Esophagus muscularis mucosa (tissue), 4 donors: ENCODE measurements at regions not wholly inside any gene's neighbourhood (a gene's known extent, or its start where the extent isn't known, plus 50 kb on each side); places are given as distances from the start of the nearest gene placed in this dataset.

Source experiments
- DNase-seq: peaks from one replicate; pipeline ENCODE4 v3.0.0-alpha.2; 2017; ENCODE audit errors: extremely low spot score
- H3K27ac ChIP-seq, 4 donors: fragments of 200-600 bp; sonication (generic); replicated peaks in 1 of 4; 1 replicate in 3 of 4; 2 replicates in 1 of 4; pipeline ENCODE4 v1.5.1; 2016 to 2019; ENCODE audit warnings: mild to moderate bottlenecking in 1 of 4
- H3K27me3 ChIP-seq, 4 donors: fragments of 200-600 bp; sonication (generic); one replicate each; pipeline versions ENCODE4 v1.5.1 to v1.6.0; 2016 to 2019
- H3K36me3 ChIP-seq, 4 donors: fragments of 200-600 bp; sonication (generic); one replicate each; pipeline ENCODE4 v1.5.1; 2016 to 2019
- H3K4me1 ChIP-seq, 4 donors: fragments of 200-600 bp; sonication (generic); one replicate each; pipeline ENCODE4 v1.5.1; 2016 to 2019
- H3K4me3 ChIP-seq, 4 donors: fragments of 200-600 bp; sonication (generic); 1 replicate in 2 of 4; 2 replicates in 2 of 4; pipeline ENCODE4 v1.5.1; 2016 to 2019; ENCODE audit warnings: mild to moderate bottlenecking in 4 of 4, moderate library complexity in 1 of 4
- H3K9me3 ChIP-seq, 4 donors: fragments of 200-600 bp; sonication (generic); 1 replicate in 3 of 4; 2 replicates in 1 of 4; pipeline ENCODE4 v1.5.1; 2016 to 2019
- EP300 ChIP-seq: sonication (generic); formaldehyde crosslinking; IDR thresholded peaks from one replicate; pipeline ENCODE4 v1.6.1; 2017; ENCODE audit warnings: antibody characterized with exemption
- POLR2A ChIP-seq: fragments of 450-650 bp; IDR thresholded peaks from one replicate; pipeline ENCODE4 v1.6.1; 2017; ENCODE audit warnings: antibody characterized with exemption, moderate library complexity, mild to moderate bottlenecking, low read depth
- POLR2AphosphoS5 ChIP-seq, 2 donors: sonication (generic); formaldehyde crosslinking; IDR thresholded peaks; one replicate each; pipeline ENCODE4 v1.6.1; 2017; ENCODE audit warnings: antibody characterized with exemption in 2 of 2
- whole genome bisulfite sequencing: methylation state at CpG from one replicate; pipeline ENCODE4 v1.1.5; 2018; 5-methylcytosine and 5-hydroxymethylcytosine counted together
- intact Hi-C: fragments of 100-400 bp; cut with DNase I; formaldehyde crosslinking; loops from one replicate; pipeline ENCODE4 v1.15.1; 2023
- TF ChIP-seq, protein P1 (sequence below), 3 experiments: fragments of 200-600 bp in 2 of 3; fragments of 450-650 bp in 1 of 3; sonication (generic) in 2 of 3; IDR thresholded peaks; one replicate each; pipeline ENCODE4 v1.5.1; 2017 to 2019; ENCODE audit warnings: antibody characterized with exemption in 3 of 3, mild to moderate bottlenecking in 2 of 3, moderate library complexity in 1 of 3

DNA sequence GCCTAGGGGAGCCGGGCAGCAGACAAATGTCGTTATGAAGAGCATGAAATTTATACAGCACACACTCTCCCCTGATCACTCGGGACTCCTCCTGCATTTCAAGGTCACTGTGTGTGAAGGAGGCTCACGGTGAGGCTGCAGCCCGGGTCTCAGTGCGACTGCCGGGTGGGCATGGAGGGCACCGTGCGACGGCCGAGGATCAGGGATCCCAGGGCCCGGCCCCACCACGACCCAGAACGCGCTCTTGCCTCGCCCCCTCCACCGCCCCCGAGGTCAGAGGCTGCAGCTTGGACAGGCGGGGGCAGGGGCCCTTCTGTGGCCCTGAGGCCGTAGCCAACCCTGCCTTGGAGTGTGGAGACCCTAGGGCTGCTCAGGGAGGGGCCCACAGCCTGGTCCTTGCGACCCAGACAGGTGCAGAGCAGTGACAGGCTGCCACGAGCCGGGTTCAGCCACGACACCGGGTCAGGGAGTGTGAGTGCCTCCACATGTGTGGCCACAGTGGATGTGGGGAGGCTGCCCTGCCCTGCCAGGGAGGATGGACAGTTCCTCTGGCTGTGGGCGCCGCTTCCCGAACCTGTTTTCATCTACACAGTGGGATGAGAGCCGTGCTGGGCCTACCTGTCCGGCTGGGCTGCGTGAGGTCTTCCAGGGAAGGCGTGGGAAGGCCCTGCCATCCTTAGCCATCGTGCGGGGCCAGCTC, 89.3 kb upstream of the NKX1-1 start:
- no peaks in the 10 kb centered on the region for H3K4me1 ChIP-seq
- intact Hi-C loops: no loop called here
- no peak for DNase-seq
- H3K4me3 ChIP-seq: no peak overlapping the region
- WGBS: 93% methylated on average over 11 of the region's 34 CpGs
- peaks cover 0 to 79% (median 6%) of the 10 kb centered on the region in 4 donors for H3K27me3 ChIP-seq
- H3K36me3 ChIP-seq: no peaks in the 10 kb centered on the region
- TF ChIP-seq, protein P1, sequence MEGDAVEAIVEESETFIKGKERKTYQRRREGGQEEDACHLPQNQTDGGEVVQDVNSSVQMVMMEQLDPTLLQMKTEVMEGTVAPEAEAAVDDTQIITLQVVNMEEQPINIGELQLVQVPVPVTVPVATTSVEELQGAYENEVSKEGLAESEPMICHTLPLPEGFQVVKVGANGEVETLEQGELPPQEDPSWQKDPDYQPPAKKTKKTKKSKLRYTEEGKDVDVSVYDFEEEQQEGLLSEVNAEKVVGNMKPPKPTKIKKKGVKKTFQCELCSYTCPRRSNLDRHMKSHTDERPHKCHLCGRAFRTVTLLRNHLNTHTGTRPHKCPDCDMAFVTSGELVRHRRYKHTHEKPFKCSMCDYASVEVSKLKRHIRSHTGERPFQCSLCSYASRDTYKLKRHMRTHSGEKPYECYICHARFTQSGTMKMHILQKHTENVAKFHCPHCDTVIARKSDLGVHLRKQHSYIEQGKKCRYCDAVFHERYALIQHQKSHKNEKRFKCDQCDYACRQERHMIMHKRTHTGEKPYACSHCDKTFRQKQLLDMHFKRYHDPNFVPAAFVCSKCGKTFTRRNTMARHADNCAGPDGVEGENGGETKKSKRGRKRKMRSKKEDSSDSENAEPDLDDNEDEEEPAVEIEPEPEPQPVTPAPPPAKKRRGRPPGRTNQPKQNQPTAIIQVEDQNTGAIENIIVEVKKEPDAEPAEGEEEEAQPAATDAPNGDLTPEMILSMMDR (IDR thresholded peaks at IDR 0.05): no peak
- TF ChIP-seq POLR2AphosphoS5 (IDR thresholded peaks at IDR 0.05) (no peak), EP300 (no peak), POLR2A (no peak)
- no peak overlapping the region for H3K27ac ChIP-seq
- no peaks in the 10 kb centered on the region for H3K9me3 ChIP-seq

DNA sequence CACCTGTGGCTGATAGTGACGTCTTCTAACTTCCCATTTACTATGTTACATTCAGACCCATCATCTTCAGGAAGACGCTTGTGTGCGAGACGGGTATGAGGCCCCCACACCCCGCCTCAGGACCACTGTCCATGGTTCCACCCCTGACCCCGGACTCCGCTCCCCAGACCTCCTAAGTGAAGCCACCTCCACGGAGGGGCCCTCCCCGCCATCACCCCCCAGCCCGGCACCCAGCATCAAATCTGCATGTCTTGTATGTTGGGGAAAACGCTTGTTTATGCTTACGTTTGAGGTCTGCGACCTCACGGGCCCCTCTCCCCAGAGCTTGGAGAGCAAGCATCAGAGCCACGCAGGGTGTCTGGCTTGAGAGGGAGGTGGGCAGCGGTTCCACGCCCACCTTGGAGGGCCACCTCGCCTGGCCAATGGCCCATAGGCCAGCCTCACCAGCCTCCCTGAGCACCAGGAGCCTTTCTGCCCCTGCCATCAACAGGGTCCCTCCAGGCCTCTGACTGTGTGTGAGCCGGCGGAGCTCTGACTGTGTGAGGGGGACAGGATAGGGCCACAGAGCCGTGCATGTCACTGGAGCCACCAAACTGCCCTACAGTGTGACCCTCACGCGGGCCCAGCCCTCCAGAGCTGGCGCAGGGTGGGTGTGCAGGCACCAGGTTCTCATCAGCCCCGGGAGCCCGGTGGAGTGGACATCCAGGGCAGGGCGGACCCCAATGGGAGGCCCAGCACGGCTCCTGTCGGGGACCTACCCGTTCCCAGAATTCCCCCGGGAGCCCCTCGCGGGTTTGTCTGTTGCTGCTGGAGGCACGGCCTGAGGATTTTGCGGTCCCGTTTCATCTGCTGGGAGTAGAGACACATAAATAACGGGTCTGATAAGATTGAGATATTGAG, 88.4 kb upstream of the NKX1-1 start:
- TF ChIP-seq POLR2AphosphoS5 (IDR thresholded peaks at IDR 0.05) (no peak), POLR2A (no peak), EP300 (no peak)
- TF ChIP-seq, protein P1 (IDR thresholded peaks at IDR 0.05): no peak
- intact Hi-C loops: no loop called here
- Histone ChIP-seq H3K27ac (no peak overlapping the region), H3K36me3 (no peaks in the 10 kb centered on the region), H3K4me3 (no peak overlapping the region), H3K27me3 (peaks cover 0 to 81% (median 6%) of the 10 kb centered on the region in 4 donors), H3K4me1 (no peaks in the 10 kb centered on the region), H3K9me3 (no peaks in the 10 kb centered on the region)
- 77% methylated on average over 26 of the region's 37 CpGs for WGBS
- DNase-seq: no peak

DNA sequence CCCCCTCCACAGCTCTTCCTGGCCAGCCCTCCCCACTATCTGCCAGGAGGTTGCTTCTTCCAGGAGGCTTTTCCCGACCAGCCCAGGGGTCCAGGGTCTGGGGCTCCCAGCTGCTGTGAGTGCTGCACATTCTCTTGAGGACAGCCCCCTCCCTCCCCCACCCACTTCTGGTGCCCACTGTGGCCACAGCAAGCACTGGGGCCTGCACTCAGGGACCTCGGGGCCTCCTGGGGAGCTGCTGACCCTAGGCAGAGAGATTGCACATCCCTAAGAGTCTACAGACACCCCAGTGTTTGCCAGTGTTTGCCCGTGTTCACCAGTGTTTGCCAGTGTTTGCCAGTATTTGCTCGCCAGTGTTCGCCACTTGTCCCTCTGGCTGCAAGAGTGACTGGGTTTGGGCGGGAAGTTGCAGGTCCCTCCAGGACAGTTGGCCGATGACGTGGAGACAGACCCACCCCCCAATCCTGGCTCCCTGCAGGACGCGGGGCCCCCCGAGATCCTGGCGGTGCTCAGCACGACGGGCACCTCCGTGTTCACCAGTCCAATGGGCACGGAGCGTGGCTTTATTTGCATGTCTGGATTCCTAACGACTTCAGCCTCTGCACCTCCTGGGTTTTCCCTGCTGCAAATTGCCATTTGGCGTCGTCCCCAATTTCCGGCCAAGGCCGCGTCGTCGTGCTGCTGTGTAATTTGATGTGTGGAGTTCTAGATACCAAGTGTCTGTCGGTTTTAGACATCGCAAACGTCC, 87.5 kb upstream of the NKX1-1 start:
- Histone ChIP-seq H3K27me3 (peaks cover 0 to 85% (median 6%) of the 10 kb centered on the region in 4 donors), H3K27ac (no peak overlapping the region), H3K4me1 (no peaks in the 10 kb centered on the region), H3K4me3 (no peak overlapping the region), H3K9me3 (no peaks in the 10 kb centered on the region), H3K36me3 (no peaks in the 10 kb centered on the region)
- DNase-seq: no peak
- intact Hi-C loops: no loop called here
- WGBS: 75% methylated on average over 24 of the region's 28 CpGs
- TF ChIP-seq POLR2A: no peak
- TF ChIP-seq POLR2AphosphoS5 (IDR thresholded peaks at IDR 0.05): no peak
- TF ChIP-seq, protein P1 (IDR thresholded peaks at IDR 0.05): no peak
- TF ChIP-seq EP300: no peak

DNA sequence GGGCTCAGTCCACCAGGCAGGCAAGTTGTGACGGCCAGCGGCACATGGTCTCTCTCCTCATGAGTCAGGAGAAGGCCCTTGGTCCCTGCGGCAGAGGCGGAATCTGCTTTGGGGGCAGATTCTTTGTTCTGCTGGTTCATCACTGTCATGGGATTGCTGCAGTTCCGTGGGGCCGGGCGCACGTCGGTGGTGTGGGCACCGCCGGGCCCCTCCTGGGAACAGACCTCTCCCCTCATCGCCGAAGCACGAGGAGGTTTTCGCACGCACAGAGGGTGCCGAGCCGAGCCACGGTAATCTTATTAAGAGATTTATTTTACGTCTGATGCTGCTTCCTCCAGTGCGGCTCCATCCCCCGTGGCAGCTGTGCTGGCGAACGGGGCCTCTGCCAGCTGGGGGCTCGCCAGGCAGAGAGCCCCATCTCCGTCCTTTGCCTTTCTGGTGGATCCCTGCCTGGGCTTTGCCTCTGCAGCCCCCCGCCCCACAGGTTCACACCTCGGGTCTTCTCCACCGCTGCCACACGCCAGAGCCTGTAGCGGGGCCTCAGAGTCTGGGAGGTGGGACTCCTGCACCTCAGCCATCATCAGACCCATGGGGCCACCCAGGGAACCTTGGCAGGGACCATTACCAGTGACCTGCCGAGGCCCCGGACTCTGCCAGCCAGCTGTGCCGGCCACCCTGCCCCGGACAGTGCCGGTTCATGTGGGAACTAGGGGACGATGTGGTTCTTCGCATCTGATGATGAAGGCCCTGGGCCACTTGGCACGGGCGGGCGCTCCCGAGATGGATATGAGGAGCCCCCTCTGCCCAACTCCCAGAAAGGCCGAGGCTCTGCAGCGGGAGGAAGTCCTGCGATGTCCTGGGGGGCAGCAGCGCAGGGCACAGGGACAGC, 86.7 kb upstream of the NKX1-1 start:
- Histone ChIP-seq H3K4me3 (no peak overlapping the region), H3K9me3 (no peaks in the 10 kb centered on the region), H3K27ac (no peak overlapping the region), H3K4me1 (no peaks in the 10 kb centered on the region), H3K27me3 (peaks cover 0 to 93% (median 6%) of the 10 kb centered on the region in 4 donors), H3K36me3 (no peaks in the 10 kb centered on the region)
- no peak for DNase-seq
- no peak for TF ChIP-seq POLR2AphosphoS5 (IDR thresholded peaks at IDR 0.05)
- TF ChIP-seq, protein P1 (IDR thresholded peaks at IDR 0.05): no peak
- 59% methylated on average over 33 of the region's 46 CpGs for WGBS
- intact Hi-C loops: no loop called here
